ENCODE measurements at regions not wholly inside any gene's neighbourhood (a gene's known extent, or its start where the extent isn't known, plus 50 kb on each side); places are given as distances from the start of the nearest gene placed in this dataset.

- TF ChIP-seq EZH2 (IDR thresholded peaks at IDR 0.05) (no peak), POLR2AphosphoS5 (IDR thresholded peaks at IDR 0.05; ENCODE audit: borderline replicate concordance, low read depth, low read length) (no peak), FOXP2 (optimal IDR thresholded peaks at IDR 0.05; ENCODE audit: control extremely low read depth, extremely low read length, insufficient read depth) (no peak)
- Histone ChIP-seq H3K27ac (no peak overlapping the region), H3K9ac (ENCODE audit: insufficient read length) (no peak overlapping the region), H3K36me3 (ENCODE audit: insufficient read depth, low read length) (no peaks in the 10 kb centered on the region), H3K4me3 (no peak overlapping the region; the same call in 1 of the 2 replicates), H3K9me3 (ENCODE audit: low read depth, low read length) (no peaks in the 10 kb centered on the region)
- no peak for DNase-seq (ENCODE audit: low read depth, low spot score)
These were observed 705.5 kb downstream of the CDH11 start for GRCh38 chr16:64416216-64417005.

GRCh38 chr16:64412578-64413280 is 709.1 kb downstream of the CDH11 start:
- no peak for TF ChIP-seq EZH2 (IDR thresholded peaks at IDR 0.05)
- TF ChIP-seq FOXP2 (optimal IDR thresholded peaks at IDR 0.05; ENCODE audit: control extremely low read depth, extremely low read length, insufficient read depth) = no peak
- TF ChIP-seq POLR2AphosphoS5 (IDR thresholded peaks at IDR 0.05; ENCODE audit: borderline replicate concordance, low read depth, low read length) = no peak
- H3K4me3 ChIP-seq = no peak overlapping the region
- H3K27ac ChIP-seq = no peak overlapping the region
- no peaks in the 10 kb centered on the region for H3K9me3 ChIP-seq (ENCODE audit: low read depth, low read length)
- H3K9ac ChIP-seq (ENCODE audit: insufficient read length) = no peak overlapping the region
- DNase-seq (ENCODE audit: low read depth, low spot score) = no peak
- H3K36me3 ChIP-seq (ENCODE audit: insufficient read depth, low read length) = no peaks in the 10 kb centered on the region

GRCh38 chr16:64410306-64410705 is 711.6 kb downstream of the CDH11 start:
- no peaks in the 10 kb centered on the region for H3K9me3 ChIP-seq (ENCODE audit: low read depth, low read length)
- H3K4me3 ChIP-seq = no peak overlapping the region
- H3K36me3 ChIP-seq (ENCODE audit: insufficient read depth, low read length) = no peaks in the 10 kb centered on the region
- no peak overlapping the region for H3K9ac ChIP-seq (ENCODE audit: insufficient read length)
- no peak for TF ChIP-seq FOXP2 (optimal IDR thresholded peaks at IDR 0.05; ENCODE audit: control extremely low read depth, extremely low read length, insufficient read depth)
- TF ChIP-seq POLR2AphosphoS5 (IDR thresholded peaks at IDR 0.05; ENCODE audit: borderline replicate concordance, low read depth, low read length) = no peak
- no peak for TF ChIP-seq EZH2 (IDR thresholded peaks at IDR 0.05)
- H3K27ac ChIP-seq = no peak overlapping the region
- no peak for DNase-seq (ENCODE audit: low read depth, low spot score)

- no peaks in the 10 kb centered on the region for H3K36me3 ChIP-seq (ENCODE audit: insufficient read depth, low read length)
- no peak overlapping the region for H3K27ac ChIP-seq
- no peak overlapping the region for H3K4me3 ChIP-seq
- no peak for DNase-seq (ENCODE audit: low read depth, low spot score)
- no peak for TF ChIP-seq EZH2 (IDR thresholded peaks at IDR 0.05)
- no peak for TF ChIP-seq POLR2AphosphoS5 (IDR thresholded peaks at IDR 0.05; ENCODE audit: borderline replicate concordance, low read depth, low read length)
- TF ChIP-seq FOXP2 (optimal IDR thresholded peaks at IDR 0.05; ENCODE audit: control extremely low read depth, extremely low read length, insufficient read depth) = no peak
- H3K9ac ChIP-seq (ENCODE audit: insufficient read length) = no peak overlapping the region
- H3K9me3 ChIP-seq (ENCODE audit: low read depth, low read length) = no peaks in the 10 kb centered on the region
These were observed 712.1 kb downstream of the CDH11 start for GRCh38 chr16:64409783-64410210.

- DNase-seq (ENCODE audit: low read depth, low spot score) = no peak
- Histone ChIP-seq H3K9ac (ENCODE audit: insufficient read length) (no peak overlapping the region), H3K4me3 (no peak overlapping the region), H3K36me3 (ENCODE audit: insufficient read depth, low read length) (no peaks in the 10 kb centered on the region), H3K9me3 (ENCODE audit: low read depth, low read length) (no peaks in the 10 kb centered on the region), H3K27ac (no peak overlapping the region)
- TF ChIP-seq EZH2 (IDR thresholded peaks at IDR 0.05) = no peak
- TF ChIP-seq POLR2AphosphoS5 (IDR thresholded peaks at IDR 0.05; ENCODE audit: borderline replicate concordance, low read depth, low read length) = no peak
These were observed 713.2 kb downstream of the CDH11 start for GRCh38 chr16:64408699-64409098.

GRCh38 chr16:64406770-64407181 is 715.1 kb downstream of the CDH11 start:
- H3K9me3 ChIP-seq (ENCODE audit: low read depth, low read length) = no peaks in the 10 kb centered on the region
- H3K27ac ChIP-seq = no peak overlapping the region
- H3K4me3 ChIP-seq = no peak overlapping the region
- DNase-seq (ENCODE audit: low read depth, low spot score) = no peak
- TF ChIP-seq EZH2 (IDR thresholded peaks at IDR 0.05) = no peak
- no peak for TF ChIP-seq FOXP2 (optimal IDR thresholded peaks at IDR 0.05; ENCODE audit: control extremely low read depth, extremely low read length, insufficient read depth)
- no peak overlapping the region for H3K9ac ChIP-seq (ENCODE audit: insufficient read length)
- H3K36me3 ChIP-seq (ENCODE audit: insufficient read depth, low read length) = no peaks in the 10 kb centered on the region

GRCh38 chr16:64403352-64403751 is 718.5 kb downstream of the CDH11 start:
- H3K9me3 ChIP-seq (ENCODE audit: low read depth, low read length) = no peaks in the 10 kb centered on the region
- H3K4me3 ChIP-seq = no peak overlapping the region
- H3K36me3 ChIP-seq (ENCODE audit: insufficient read depth, low read length) = no peaks in the 10 kb centered on the region
- no peak overlapping the region for H3K9ac ChIP-seq (ENCODE audit: insufficient read length)
- DNase-seq (ENCODE audit: low read depth, low spot score) = no peak
- H3K27ac ChIP-seq = no peak overlapping the region
- TF ChIP-seq FOXP2 (optimal IDR thresholded peaks at IDR 0.05; ENCODE audit: control extremely low read depth, extremely low read length, insufficient read depth) (no peak), EZH2 (IDR thresholded peaks at IDR 0.05) (no peak), POLR2AphosphoS5 (IDR thresholded peaks at IDR 0.05; ENCODE audit: borderline replicate concordance, low read depth, low read length) (no peak)

GRCh38 chr16:64398793-64399192 is 723.1 kb downstream of the CDH11 start:
- no peak for DNase-seq (ENCODE audit: low read depth, low spot score)
- H3K36me3 ChIP-seq (ENCODE audit: insufficient read depth, low read length) = no peaks in the 10 kb centered on the region
- H3K9me3 ChIP-seq (ENCODE audit: low read depth, low read length) = no peaks in the 10 kb centered on the region
- no peak for TF ChIP-seq EZH2 (IDR thresholded peaks at IDR 0.05)
- TF ChIP-seq POLR2AphosphoS5 (IDR thresholded peaks at IDR 0.05; ENCODE audit: borderline replicate concordance, low read depth, low read length) = no peak
- TF ChIP-seq FOXP2 (optimal IDR thresholded peaks at IDR 0.05; ENCODE audit: control extremely low read depth, extremely low read length, insufficient read depth) = no peak
- H3K9ac ChIP-seq (ENCODE audit: insufficient read length) = no peak overlapping the region
- H3K27ac ChIP-seq = no peak overlapping the region
- no peak overlapping the region for H3K4me3 ChIP-seq

Measured in SK-N-MC (cell line).